CD4-positive, alpha-beta T cell treated with Interleukin-1 beta for 1 hour (primary cell): ENCODE measurements at regions not wholly inside any gene's neighbourhood (a gene's known extent, or its start where the extent isn't known, plus 50 kb on each side); places are given as distances from the start of the nearest gene placed in this dataset.

ENCODE experiments used
- DNase-seq, 2 donors: peaks; one replicate each; pipeline ENCODE4 v3.0.0-alpha.2; 2020 to 2022

- no peak for DNase-seq
Measured at GRCh38 chr3:64351713-64352638, 126.7 kb upstream of the PRICKLE2 start.

GRCh38 chr3:64349551-64349950, 124.3 kb upstream of the PRICKLE2 start:
- DNase-seq = no peak

GRCh38 chr3:64345371-64345770, 120.1 kb upstream of the PRICKLE2 start:
- DNase-seq = no peak

GRCh38 chr3:64344721-64345207, 119.5 kb upstream of the PRICKLE2 start:
- no peak for DNase-seq

GRCh38 chr3:64343689-64344430, 118.6 kb upstream of the PRICKLE2 start:
- no peak for DNase-seq

- no peak for DNase-seq
Measured at GRCh38 chr3:64342940-64343688, 117.8 kb upstream of the PRICKLE2 start.

- DNase-seq = no peak
Measured at GRCh38 chr3:64341296-64341695, 116.0 kb upstream of the PRICKLE2 start.

GRCh38 chr3:64340641-64341101, 115.4 kb upstream of the PRICKLE2 start:
- DNase-seq = no peak

- DNase-seq = no peak
Measured at GRCh38 chr3:64336488-64336887, 111.2 kb upstream of the PRICKLE2 start.

- DNase-seq = no peak
Measured at GRCh38 chr3:64332459-64333350, 107.4 kb upstream of the PRICKLE2 start.

- DNase-seq = no peak
Measured at GRCh38 chr3:64331605-64332004, 106.3 kb upstream of the PRICKLE2 start.

- DNase-seq = no peak
Measured at GRCh38 chr3:64329037-64329436, 103.8 kb upstream of the PRICKLE2 start.

GRCh38 chr3:64327100-64327804, 102.0 kb upstream of the PRICKLE2 start:
- no peak for DNase-seq

- no peak for DNase-seq
Measured at GRCh38 chr3:64321747-64322146, 96.5 kb upstream of the PRICKLE2 start.

GRCh38 chr3:64319391-64319790, 94.1 kb upstream of the PRICKLE2 start:
- no peak for DNase-seq

- no peak for DNase-seq
Measured at GRCh38 chr3:64318668-64319271, 93.5 kb upstream of the PRICKLE2 start.

- no peak for DNase-seq
Measured at GRCh38 chr3:64318001-64318400, 92.7 kb upstream of the PRICKLE2 start.

- DNase-seq = no peak
Measured at GRCh38 chr3:64316971-64317370, 91.7 kb upstream of the PRICKLE2 start.

GRCh38 chr3:64311424-64312061, 86.3 kb upstream of the PRICKLE2 start:
- DNase-seq = no peak

- DNase-seq = no peak
Measured at GRCh38 chr3:64308931-64309330, 83.7 kb upstream of the PRICKLE2 start.
